ENCODE measurements at regions not wholly inside any gene's neighbourhood (a gene's known extent, or its start where the extent isn't known, plus 50 kb on each side); places are given as distances from the start of the nearest gene placed in this dataset.

GRCh38 chr5:6926491-6927038, 213.3 kb downstream of the TENT4A start:
- TF ChIP-seq KDM1A (IDR thresholded peaks at IDR 0.05; ENCODE audit: borderline replicate concordance, low read length) (no peak), GABPA (IDR thresholded peaks at IDR 0.05; ENCODE audit: borderline replicate concordance, insufficient read depth, low read length) (no peak), NRF1 (IDR thresholded peaks at IDR 0.05; ENCODE audit: low read depth, low read length) (no peak), USF2 (IDR thresholded peaks at IDR 0.05; ENCODE audit: low read length) (no peak), CTCF (IDR thresholded peaks at IDR 0.05; ENCODE audit: control extremely low read depth in 1 of 3, insufficient read depth in 1 of 3, low read depth in 1 of 3, low read length in 3 of 3) (no peak), HDAC6 (IDR thresholded peaks at IDR 0.05; ENCODE audit: low read depth, low read length) (no peak), ATF3 (IDR thresholded peaks at IDR 0.05; ENCODE audit: insufficient read depth, low read depth, low read length) (no peak)

All from H1 (cell line).